ENCODE measurements at regions not wholly inside any gene's neighbourhood (a gene's known extent, or its start where the extent isn't known, plus 50 kb on each side); places are given as distances from the start of the nearest gene placed in this dataset.

DNA sequence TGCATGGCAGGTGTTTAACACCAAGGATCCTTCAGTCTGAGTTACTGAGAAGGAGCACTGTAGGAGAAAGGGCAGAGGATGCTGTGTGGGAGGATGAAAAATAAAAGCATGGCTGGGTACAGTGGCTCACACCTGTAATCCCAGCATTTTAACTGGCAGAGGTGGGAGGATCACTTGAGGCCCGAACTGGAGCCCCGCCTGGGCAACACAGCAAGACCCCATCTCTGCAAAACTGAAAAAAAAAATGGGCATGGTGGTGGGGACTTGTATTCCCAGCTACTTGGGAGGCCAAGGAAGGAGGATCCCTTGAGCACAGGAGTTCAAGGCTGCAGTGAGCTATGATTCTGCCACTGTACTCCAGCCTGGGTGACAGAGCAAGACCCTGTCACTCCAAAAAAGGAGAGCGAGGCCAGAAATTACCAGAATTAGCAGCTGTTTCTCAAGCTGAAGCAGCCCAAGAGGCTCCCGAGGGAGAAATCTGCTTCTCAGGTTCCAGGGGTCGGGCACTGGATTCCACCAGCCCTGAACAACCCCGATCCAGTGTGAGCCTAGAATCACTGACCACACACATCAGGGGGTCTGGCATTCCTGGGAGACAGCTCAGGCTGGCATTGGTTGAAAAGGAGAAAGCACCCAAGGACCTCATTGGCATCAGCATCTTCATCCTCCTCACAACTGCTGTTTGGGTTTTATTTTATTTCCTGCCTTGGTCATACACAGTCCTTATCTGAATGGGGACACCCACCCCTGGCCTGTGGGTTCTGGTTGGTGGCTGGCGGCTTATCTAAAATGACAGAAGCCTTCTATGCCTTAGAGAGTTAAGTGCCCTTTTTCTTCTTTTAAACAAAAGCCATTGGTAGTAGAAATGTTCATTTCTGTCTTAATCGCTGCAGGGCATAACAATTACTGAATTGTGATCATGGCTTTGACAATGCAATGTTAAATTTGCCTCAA is 66.3 kb upstream of the TRIM2 start:
- Histone ChIP-seq H3K9me3 (ENCODE audit: control insufficient read depth, insufficient read depth, low read depth, low read length) (no peaks in the 10 kb centered on the region), H3K79me2 (ENCODE audit: control insufficient read depth, insufficient read depth, low read length) (no peaks in the 10 kb centered on the region), H3K27ac (ENCODE audit: insufficient read depth, low read length) (no peak overlapping the region), H2AFZ (ENCODE audit: low read length) (no peak overlapping the region), H3K27me3 (ENCODE audit: control insufficient read depth, insufficient read depth, low read length) (no peaks in the 10 kb centered on the region), H3K4me1 (ENCODE audit: control insufficient read depth, extremely low read depth, insufficient read depth, low read length) (no peaks in the 10 kb centered on the region), H3K36me3 (ENCODE audit: control insufficient read depth, insufficient read depth, low read length) (no peaks in the 10 kb centered on the region), H4K20me1 (ENCODE audit: control insufficient read depth, extremely low read depth, insufficient read depth, low read length) (no peaks in the 10 kb centered on the region), H3K4me3 (replicated peaks in 1 of 4; ENCODE audit: control extremely low read depth in 1 of 4, insufficient read depth in 1 of 4, low read depth in 3 of 4, low read length in 4 of 4) (no peak overlapping the region), H3K4me2 (ENCODE audit: extremely low read depth, insufficient read depth, low read length) (no peak overlapping the region), H3K9ac (ENCODE audit: insufficient read depth, low read length) (no peak overlapping the region)
- DNase-seq (ENCODE audit: low read depth in 2 of 2): no peak
- TF ChIP-seq CTCF (conservative IDR thresholded peaks at IDR 0.05 in 1 of 2, IDR thresholded peaks at IDR 0.05 in 1 of 2; ENCODE audit: low read depth in 1 of 2, low read length in 2 of 2) (no peak), EZH2 (IDR thresholded peaks at IDR 0.05; ENCODE audit: low read length, missing control alignments) (no peak)

DNA sequence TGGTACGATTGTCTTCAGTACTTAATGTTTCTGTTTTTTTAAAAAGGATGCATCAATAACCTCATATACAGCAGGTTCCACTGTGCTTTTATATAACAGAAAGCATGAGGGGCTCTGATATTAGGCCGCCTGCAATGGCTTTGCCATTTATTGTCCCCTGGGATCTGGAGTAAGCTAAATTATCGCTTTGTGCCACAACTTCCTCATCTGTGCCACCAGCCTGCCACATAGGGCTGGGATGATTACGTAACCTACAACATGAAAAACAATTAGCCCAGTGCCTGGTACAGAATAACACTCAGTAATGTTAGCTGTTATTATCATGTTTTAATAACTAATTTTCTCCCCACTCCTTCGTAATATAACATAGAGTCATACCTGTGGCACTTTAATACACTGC is 65.5 kb upstream of the TRIM2 start:
- Histone ChIP-seq H3K9me3 (ENCODE audit: control insufficient read depth, insufficient read depth, low read depth, low read length) (no peaks in the 10 kb centered on the region), H3K9ac (ENCODE audit: insufficient read depth, low read length) (no peak overlapping the region), H2AFZ (ENCODE audit: low read length) (no peak overlapping the region), H4K20me1 (ENCODE audit: control insufficient read depth, extremely low read depth, insufficient read depth, low read length) (no peaks in the 10 kb centered on the region), H3K4me2 (ENCODE audit: extremely low read depth, insufficient read depth, low read length) (no peak overlapping the region), H3K27me3 (ENCODE audit: control insufficient read depth, insufficient read depth, low read length) (no peaks in the 10 kb centered on the region), H3K36me3 (ENCODE audit: control insufficient read depth, insufficient read depth, low read length) (no peaks in the 10 kb centered on the region), H3K79me2 (ENCODE audit: control insufficient read depth, insufficient read depth, low read length) (no peaks in the 10 kb centered on the region), H3K4me3 (replicated peaks in 1 of 4; ENCODE audit: control extremely low read depth in 1 of 4, insufficient read depth in 1 of 4, low read depth in 3 of 4, low read length in 4 of 4) (no peak overlapping the region), H3K27ac (ENCODE audit: insufficient read depth, low read length) (no peak overlapping the region), H3K4me1 (ENCODE audit: control insufficient read depth, extremely low read depth, insufficient read depth, low read length) (peaks cover 5% of the 10 kb centered on the region)
- TF ChIP-seq CTCF (conservative IDR thresholded peaks at IDR 0.05 in 1 of 2, IDR thresholded peaks at IDR 0.05 in 1 of 2; ENCODE audit: low read depth in 1 of 2, low read length in 2 of 2) (no peak), EZH2 (IDR thresholded peaks at IDR 0.05; ENCODE audit: low read length, missing control alignments) (no peak)
- no peak for DNase-seq (ENCODE audit: low read depth in 2 of 2)

DNA sequence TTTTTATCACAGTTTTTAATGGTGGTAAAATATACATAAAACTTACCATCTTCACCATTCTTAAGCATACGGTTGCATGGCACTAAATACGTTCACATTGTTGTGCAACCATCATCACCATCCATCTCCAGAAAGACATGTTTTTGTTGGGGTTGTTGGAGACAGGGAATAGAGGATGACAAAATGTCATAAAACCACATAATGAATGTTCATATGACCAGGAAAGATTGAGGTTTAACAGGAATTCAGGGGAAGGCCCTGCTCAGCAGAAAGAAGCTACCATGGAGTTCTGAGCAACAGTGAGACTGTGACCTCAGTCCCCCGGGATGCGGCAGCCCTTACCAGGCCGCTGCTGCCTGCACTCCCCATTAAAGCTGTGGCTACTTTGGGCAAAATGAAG is 63.9 kb upstream of the TRIM2 start:
- Histone ChIP-seq H3K9me3 (ENCODE audit: control insufficient read depth, insufficient read depth, low read depth, low read length) (no peaks in the 10 kb centered on the region), H3K4me3 (replicated peaks in 1 of 4; ENCODE audit: control extremely low read depth in 1 of 4, insufficient read depth in 1 of 4, low read depth in 3 of 4, low read length in 4 of 4) (no peak overlapping the region), H4K20me1 (ENCODE audit: control insufficient read depth, extremely low read depth, insufficient read depth, low read length) (no peaks in the 10 kb centered on the region), H3K27me3 (ENCODE audit: control insufficient read depth, insufficient read depth, low read length) (no peaks in the 10 kb centered on the region), H3K27ac (ENCODE audit: insufficient read depth, low read length) (no peak overlapping the region), H2AFZ (ENCODE audit: low read length) (no peak overlapping the region), H3K79me2 (ENCODE audit: control insufficient read depth, insufficient read depth, low read length) (no peaks in the 10 kb centered on the region), H3K36me3 (ENCODE audit: control insufficient read depth, insufficient read depth, low read length) (no peaks in the 10 kb centered on the region), H3K4me2 (ENCODE audit: extremely low read depth, insufficient read depth, low read length) (no peak overlapping the region), H3K4me1 (ENCODE audit: control insufficient read depth, extremely low read depth, insufficient read depth, low read length) (peaks cover 8% of the 10 kb centered on the region), H3K9ac (ENCODE audit: insufficient read depth, low read length) (no peak overlapping the region)
- DNase-seq (ENCODE audit: low read depth in 2 of 2): peak in 1 of 2 donors; percentile 70
- TF ChIP-seq CTCF (conservative IDR thresholded peaks at IDR 0.05 in 1 of 2, IDR thresholded peaks at IDR 0.05 in 1 of 2; ENCODE audit: low read depth in 1 of 2, low read length in 2 of 2) (no peak), EZH2 (IDR thresholded peaks at IDR 0.05; ENCODE audit: low read length, missing control alignments) (no peak)
